ENCODE measurements at regions not wholly inside any gene's neighbourhood (a gene's known extent, or its start where the extent isn't known, plus 50 kb on each side); places are given as distances from the start of the nearest gene placed in this dataset.

DNA sequence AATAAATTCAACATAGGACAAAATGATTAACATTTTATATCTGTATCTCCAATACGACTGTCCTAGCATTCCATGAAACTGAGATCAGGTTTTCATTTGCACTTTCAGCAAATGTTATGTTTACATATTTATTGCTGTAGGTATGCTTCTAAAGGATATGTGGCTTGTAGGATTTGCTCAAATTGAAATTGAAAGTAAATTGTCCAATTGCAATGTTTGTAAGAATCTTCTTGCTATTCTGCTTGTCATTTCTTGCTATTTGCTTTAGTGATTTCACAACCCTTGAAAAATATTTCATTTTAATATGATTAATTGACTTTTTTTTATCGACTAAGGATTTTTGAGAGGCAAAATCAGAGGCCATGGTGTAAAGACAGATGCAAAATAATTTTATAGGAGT is 904.2 kb upstream of the RAG2 start:
- Histone ChIP-seq H3K4me3 (no peak overlapping the region), H2AFZ (no peak overlapping the region), H3F3A (ENCODE audit: insufficient read depth) (no peaks in the 10 kb centered on the region), H3K9ac (no peak overlapping the region), H3K36me3 (ENCODE audit: low read depth) (no peaks in the 10 kb centered on the region), H3K27me3 (replicated peaks; ENCODE audit: insufficient read depth) (no peaks in the 10 kb centered on the region), H4K20me1 (ENCODE audit: insufficient read depth) (no peaks in the 10 kb centered on the region), H3K4me2 (ENCODE audit: unreplicated experiment) (no peak overlapping the region), H3K9me3 (ENCODE audit: low read depth) (no peaks in the 10 kb centered on the region), H3K79me2 (ENCODE audit: insufficient read depth) (no peaks in the 10 kb centered on the region), H3K9me2 (ENCODE audit: insufficient read depth) (no peaks in the 10 kb centered on the region), H3K4me1 (ENCODE audit: insufficient read depth) (no peaks in the 10 kb centered on the region), H3K27ac (no peak overlapping the region)
- 3 to 8% methylated on average over 2 of the region's 2 CpGs for WGBS, 2 experiments (ENCODE audit: low coverage in 1 of 2, low lambda C conversion rate in 2 of 2, missing lambda C conversion rate in 2 of 2)
- no peak for DNase-seq
- TF ChIP-seq EZH2phosphoT487 (IDR thresholded peaks at IDR 0.05; ENCODE audit: insufficient read depth, low read depth) (no peak), EZH2 (IDR thresholded peaks at IDR 0.05; ENCODE audit: insufficient read depth, poor library complexity, severe bottlenecking) (no peak)
- in situ Hi-C loops (cut with MboI): no loop called here

DNA sequence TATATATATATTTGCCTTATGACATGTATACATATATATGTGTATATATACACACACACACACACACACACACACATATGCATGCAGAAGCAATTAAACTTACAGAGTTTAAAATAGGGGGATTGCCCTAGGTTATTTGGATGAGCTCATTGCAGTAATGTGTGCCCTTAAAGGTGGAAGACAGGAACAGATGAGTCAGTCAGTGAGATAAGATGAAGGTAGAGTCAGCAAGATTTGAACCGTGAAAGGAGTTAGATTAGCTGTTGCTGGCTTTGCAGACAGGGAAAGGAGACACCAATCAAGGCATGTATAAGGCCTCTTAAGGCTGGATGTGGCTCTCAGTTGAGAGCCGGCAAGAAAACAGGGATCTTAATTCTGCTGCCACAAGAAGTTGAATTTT is 902.4 kb upstream of the RAG2 start:
- no peak overlapping the region for H3K4me2 ChIP-seq (ENCODE audit: unreplicated experiment)
- no peak overlapping the region for H3K9ac ChIP-seq
- no peak overlapping the region for H2AFZ ChIP-seq
- no peak overlapping the region for H3K4me3 ChIP-seq
- H3K27me3 ChIP-seq (replicated peaks; ENCODE audit: insufficient read depth): no peaks in the 10 kb centered on the region
- no peaks in the 10 kb centered on the region for H3K4me1 ChIP-seq (ENCODE audit: insufficient read depth)
- H3K9me3 ChIP-seq (ENCODE audit: low read depth): no peaks in the 10 kb centered on the region
- no peaks in the 10 kb centered on the region for H3K36me3 ChIP-seq (ENCODE audit: low read depth)
- no peaks in the 10 kb centered on the region for H3K79me2 ChIP-seq (ENCODE audit: insufficient read depth)
- 19 to 30% methylated on average over 2 of the region's 2 CpGs for WGBS, 2 experiments (ENCODE audit: low coverage in 1 of 2, low lambda C conversion rate in 2 of 2, missing lambda C conversion rate in 2 of 2)
- DNase-seq: no peak
- no peaks in the 10 kb centered on the region for H3F3A ChIP-seq (ENCODE audit: insufficient read depth)
- no peaks in the 10 kb centered on the region for H3K9me2 ChIP-seq (ENCODE audit: insufficient read depth)
- in situ Hi-C loops (cut with MboI): no loop called here
- H4K20me1 ChIP-seq (ENCODE audit: insufficient read depth): no peaks in the 10 kb centered on the region
- no peak overlapping the region for H3K27ac ChIP-seq
- no peak for TF ChIP-seq EZH2 (IDR thresholded peaks at IDR 0.05; ENCODE audit: insufficient read depth, poor library complexity, severe bottlenecking)
- no peak for TF ChIP-seq EZH2phosphoT487 (IDR thresholded peaks at IDR 0.05; ENCODE audit: insufficient read depth, low read depth)

GRCh38 chr11:37497326-37497725 is 899.3 kb upstream of the RAG2 start:
- H3K4me3 ChIP-seq: no peak overlapping the region
- no peak overlapping the region for H3K4me2 ChIP-seq (ENCODE audit: unreplicated experiment)
- H3K9me3 ChIP-seq (ENCODE audit: low read depth): no peaks in the 10 kb centered on the region
- H3K36me3 ChIP-seq (ENCODE audit: low read depth): no peaks in the 10 kb centered on the region
- H2AFZ ChIP-seq: no peak overlapping the region
- 0 to 10% methylated on average over 1 of the region's 1 CpG for WGBS, 2 experiments (ENCODE audit: low coverage in 1 of 2, low lambda C conversion rate in 2 of 2, missing lambda C conversion rate in 2 of 2)
- no peak overlapping the region for H3K27ac ChIP-seq
- H3K9me2 ChIP-seq (ENCODE audit: insufficient read depth): no peaks in the 10 kb centered on the region
- in situ Hi-C loops (cut with MboI): no loop called here
- no peaks in the 10 kb centered on the region for H4K20me1 ChIP-seq (ENCODE audit: insufficient read depth)
- H3K79me2 ChIP-seq (ENCODE audit: insufficient read depth): no peaks in the 10 kb centered on the region
- DNase-seq: no peak
- TF ChIP-seq EZH2phosphoT487 (IDR thresholded peaks at IDR 0.05; ENCODE audit: insufficient read depth, low read depth) (no peak), EZH2 (IDR thresholded peaks at IDR 0.05; ENCODE audit: insufficient read depth, poor library complexity, severe bottlenecking) (no peak)
- H3K9ac ChIP-seq: no peak overlapping the region
- no peaks in the 10 kb centered on the region for H3K27me3 ChIP-seq (replicated peaks; ENCODE audit: insufficient read depth)
- no peaks in the 10 kb centered on the region for H3K4me1 ChIP-seq (ENCODE audit: insufficient read depth)
- H3F3A ChIP-seq (ENCODE audit: insufficient read depth): no peaks in the 10 kb centered on the region

DNA sequence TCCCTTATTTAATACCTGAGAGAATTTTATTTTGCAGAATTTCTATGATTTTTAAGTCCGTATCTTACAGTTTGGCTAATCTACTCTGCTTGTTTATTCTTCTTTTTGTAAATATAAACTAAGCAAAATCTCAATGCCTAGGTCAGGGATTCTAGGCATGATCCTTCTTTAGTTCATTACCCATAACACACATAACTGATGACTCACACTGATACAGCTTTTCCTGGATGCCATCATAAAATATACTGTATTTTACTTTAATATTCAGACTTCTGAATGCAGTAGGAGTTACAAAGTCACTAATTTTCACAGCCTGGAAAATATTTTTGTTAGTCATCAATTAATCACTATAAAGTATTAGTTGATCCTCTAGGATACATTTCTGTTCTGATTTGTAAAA is 898.2 kb upstream of the RAG2 start:
- DNase-seq: no peak
- Histone ChIP-seq H3K4me1 (ENCODE audit: insufficient read depth) (no peaks in the 10 kb centered on the region), H3K9me3 (ENCODE audit: low read depth) (no peaks in the 10 kb centered on the region), H4K20me1 (ENCODE audit: insufficient read depth) (no peaks in the 10 kb centered on the region), H3K9ac (no peak overlapping the region), H3K79me2 (ENCODE audit: insufficient read depth) (no peaks in the 10 kb centered on the region), H3K27ac (no peak overlapping the region), H3K4me3 (no peak overlapping the region), H3F3A (ENCODE audit: insufficient read depth) (no peaks in the 10 kb centered on the region), H2AFZ (no peak overlapping the region), H3K4me2 (ENCODE audit: unreplicated experiment) (no peak overlapping the region), H3K9me2 (ENCODE audit: insufficient read depth) (no peaks in the 10 kb centered on the region), H3K27me3 (replicated peaks; ENCODE audit: insufficient read depth) (no peaks in the 10 kb centered on the region), H3K36me3 (ENCODE audit: low read depth) (no peaks in the 10 kb centered on the region)
- in situ Hi-C loops (cut with MboI): no loop called here
- WGBS, 2 experiments (ENCODE audit: low coverage in 1 of 2, low lambda C conversion rate in 2 of 2, missing lambda C conversion rate in 2 of 2): 11 to 38% methylated on average over 1 of the region's 1 CpG
- TF ChIP-seq EZH2 (IDR thresholded peaks at IDR 0.05; ENCODE audit: insufficient read depth, poor library complexity, severe bottlenecking) (no peak), EZH2phosphoT487 (IDR thresholded peaks at IDR 0.05; ENCODE audit: insufficient read depth, low read depth) (no peak)

- Histone ChIP-seq H3K4me3 (no peak overlapping the region), H3K79me2 (ENCODE audit: insufficient read depth) (no peaks in the 10 kb centered on the region), H3F3A (ENCODE audit: insufficient read depth) (no peaks in the 10 kb centered on the region), H3K9me3 (ENCODE audit: low read depth) (no peaks in the 10 kb centered on the region), H3K9ac (no peak overlapping the region), H3K36me3 (ENCODE audit: low read depth) (no peaks in the 10 kb centered on the region), H3K4me1 (ENCODE audit: insufficient read depth) (no peaks in the 10 kb centered on the region), H3K4me2 (ENCODE audit: unreplicated experiment) (no peak overlapping the region), H4K20me1 (ENCODE audit: insufficient read depth) (no peaks in the 10 kb centered on the region), H2AFZ (no peak overlapping the region), H3K9me2 (ENCODE audit: insufficient read depth) (no peaks in the 10 kb centered on the region), H3K27me3 (replicated peaks; ENCODE audit: insufficient read depth) (no peaks in the 10 kb centered on the region), H3K27ac (no peak overlapping the region)
- in situ Hi-C loops (cut with MboI): no loop called here
- TF ChIP-seq EZH2 (IDR thresholded peaks at IDR 0.05; ENCODE audit: insufficient read depth, poor library complexity, severe bottlenecking): no peak
- TF ChIP-seq EZH2phosphoT487 (IDR thresholded peaks at IDR 0.05; ENCODE audit: insufficient read depth, low read depth): no peak
- no peak for DNase-seq
Observed at GRCh38 chr11:37484298-37484697, 886.3 kb upstream of the RAG2 start.

Data from GM23248 (cell line).